HG03460 (cell line): ENCODE measurements at regions not wholly inside any gene's neighbourhood (a gene's known extent, or its start where the extent isn't known, plus 50 kb on each side); places are given as distances from the start of the nearest gene placed in this dataset.
"Not testable (repeated sequence)": the region's sequence is repeated elsewhere in the genome, so short reads cannot be mapped to it uniquely, and the experiment has no call there.

ENCODE experiments used
- ATAC-seq: cut with Tn5 transposase; IDR thresholded peaks from one replicate; pipeline ENCODE4 v1.9.1; 2021; ENCODE audit not compliant: unreplicated experiment

DNA sequence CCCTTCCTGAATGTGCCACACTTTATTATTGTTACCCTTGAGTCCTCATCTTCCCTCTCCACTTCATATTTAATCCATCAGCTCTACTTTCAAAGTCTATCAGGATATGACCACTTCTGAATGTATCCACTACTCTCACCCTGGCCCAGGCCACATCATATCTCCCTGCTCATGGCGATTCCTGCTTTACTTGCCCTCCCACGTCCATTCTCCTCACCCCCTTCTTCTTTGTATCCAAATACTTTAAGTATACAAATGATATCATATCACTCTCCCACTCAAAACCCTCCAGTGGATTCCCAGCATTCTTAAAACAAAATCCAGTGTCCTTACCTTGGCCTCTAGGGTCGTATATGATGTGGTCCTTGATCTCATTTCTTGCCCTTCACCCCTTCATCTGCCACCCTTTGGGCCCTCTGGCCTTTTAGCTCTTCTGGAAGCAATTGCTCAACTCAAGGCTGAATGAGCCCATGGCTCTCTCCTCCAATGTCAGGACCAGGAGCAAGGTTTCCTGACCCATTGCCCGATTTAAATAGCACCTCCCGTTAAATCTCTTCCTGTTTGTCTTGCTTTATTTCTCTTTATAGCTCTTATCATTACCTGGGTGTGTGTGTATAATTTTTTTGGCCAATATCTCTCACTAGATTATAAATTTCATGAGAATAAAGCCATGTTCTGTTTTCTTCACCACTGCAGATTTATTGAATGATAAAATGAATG is 205.9 kb upstream of the ECI2 start:
- no peak for ATAC-seq

DNA sequence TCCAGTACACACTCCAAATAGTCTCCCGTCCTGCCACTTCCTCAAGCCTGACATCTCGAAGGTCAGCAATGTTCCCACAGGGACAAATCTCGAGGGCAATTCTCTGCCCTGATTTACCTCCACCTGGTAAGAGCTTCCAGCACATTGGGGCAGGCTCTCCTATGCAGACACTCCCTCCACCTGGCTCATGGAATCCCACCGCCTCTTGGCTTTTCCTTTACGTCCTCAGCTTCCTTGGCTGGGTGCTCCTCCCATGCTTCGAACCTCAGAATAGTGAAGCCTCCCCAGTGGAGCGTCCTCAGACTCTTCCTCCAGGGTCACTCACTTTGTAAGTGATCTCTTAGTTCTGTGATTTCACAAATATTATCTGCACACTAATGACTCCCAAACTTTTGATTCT is 205.2 kb upstream of the ECI2 start:
- no peak for ATAC-seq

DNA sequence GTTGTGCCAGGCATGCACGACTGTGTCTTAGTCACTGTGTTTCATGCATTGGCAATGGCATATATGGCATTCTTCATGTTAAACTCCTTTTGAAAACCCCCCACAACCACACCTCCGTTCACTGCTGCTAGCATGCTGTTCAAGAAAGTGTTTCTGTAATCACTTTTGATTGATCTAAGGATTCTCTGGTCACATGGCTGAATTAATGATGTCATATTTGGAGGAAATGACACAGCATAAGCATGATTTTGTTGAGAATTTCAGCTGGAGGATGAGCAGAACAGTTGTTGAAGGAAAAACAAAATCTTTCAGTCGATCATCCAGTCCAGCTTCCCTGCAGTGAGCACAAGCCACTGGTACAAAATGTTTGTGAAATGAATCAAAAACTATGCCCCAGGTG is 203.5 kb upstream of the ECI2 start:
- no peak for ATAC-seq

DNA sequence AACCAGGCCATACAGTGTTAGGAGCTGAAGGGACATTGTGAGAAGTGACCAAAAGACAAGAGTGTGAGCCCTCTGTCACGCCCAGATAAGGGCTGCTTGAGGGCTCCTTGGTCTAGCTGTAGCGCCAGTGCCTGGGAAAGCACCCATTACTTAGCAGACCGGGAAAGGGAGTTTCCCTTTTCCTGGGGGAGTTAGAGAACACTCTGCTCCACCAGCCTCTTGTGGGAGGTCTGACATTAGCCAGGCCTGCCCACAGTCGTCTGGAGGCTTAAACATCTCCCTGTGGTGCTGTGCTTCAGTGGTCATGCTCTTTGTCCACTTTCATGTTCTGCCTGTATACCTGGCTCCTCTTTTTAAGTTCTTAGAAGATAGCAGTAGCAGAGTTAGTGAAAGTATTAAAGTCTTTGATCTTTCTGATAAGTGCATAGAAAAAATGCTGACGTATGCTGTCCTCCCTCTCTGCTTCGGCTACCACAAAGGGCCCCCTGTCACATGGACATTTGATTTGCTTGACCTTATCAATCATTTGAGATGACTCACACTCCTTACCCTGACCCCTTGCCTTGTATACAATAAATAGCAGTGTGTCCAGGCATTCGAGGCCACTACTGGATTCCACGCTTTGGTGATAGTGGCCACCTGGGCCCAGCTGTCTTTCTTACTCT is 201.5 kb upstream of the ECI2 start:
- ATAC-seq: no peak

DNA sequence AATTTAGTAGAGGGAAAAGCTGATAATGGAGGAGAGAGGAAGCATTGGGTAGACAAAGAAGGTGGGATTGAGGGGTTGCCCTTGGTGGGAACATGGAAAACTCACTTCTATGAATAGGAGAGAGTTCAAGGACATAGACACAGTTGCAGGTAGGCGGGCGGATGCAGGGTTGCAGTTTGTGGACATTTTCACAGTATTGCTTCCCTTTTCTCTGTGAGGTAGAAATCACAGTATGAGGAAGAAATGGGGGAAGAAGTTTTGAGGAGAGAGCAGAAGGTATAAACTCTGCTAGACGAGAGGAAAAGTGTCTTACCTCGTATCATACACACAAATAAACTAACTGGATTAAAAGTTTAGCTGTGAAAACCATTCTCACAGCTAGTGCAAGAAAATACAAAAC is 200.7 kb upstream of the ECI2 start:
- ATAC-seq: no peak

DNA sequence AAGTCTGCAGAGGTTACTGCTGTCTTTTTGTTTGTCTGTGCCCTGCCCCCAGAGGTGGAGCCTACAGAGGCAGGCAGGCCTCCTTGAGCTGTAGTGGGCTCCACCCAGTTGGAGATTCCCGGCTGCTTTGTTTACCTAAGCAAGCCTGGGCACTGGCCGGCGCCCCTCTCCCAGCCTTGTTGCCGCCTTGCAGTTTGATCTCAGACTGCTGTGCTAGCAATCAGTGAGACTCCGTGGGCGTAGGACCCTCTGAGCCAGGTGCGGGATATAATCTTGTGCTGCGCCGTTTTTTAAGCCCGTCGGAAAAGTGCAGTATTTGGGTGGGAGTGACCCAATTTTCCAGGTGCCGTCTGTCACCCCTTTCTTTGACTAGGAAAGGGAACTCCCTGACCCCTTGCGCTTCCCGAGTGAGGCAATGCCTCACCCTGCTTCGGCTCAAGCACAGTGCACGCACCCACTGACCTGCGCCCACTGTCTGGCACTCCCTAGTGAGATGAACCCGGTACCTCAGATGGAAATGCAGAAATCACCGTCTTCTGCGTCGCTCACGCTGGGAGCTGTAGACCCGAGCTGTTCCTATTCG is 198.9 kb upstream of the ECI2 start:
- not testable (repeated sequence) for ATAC-seq

DNA sequence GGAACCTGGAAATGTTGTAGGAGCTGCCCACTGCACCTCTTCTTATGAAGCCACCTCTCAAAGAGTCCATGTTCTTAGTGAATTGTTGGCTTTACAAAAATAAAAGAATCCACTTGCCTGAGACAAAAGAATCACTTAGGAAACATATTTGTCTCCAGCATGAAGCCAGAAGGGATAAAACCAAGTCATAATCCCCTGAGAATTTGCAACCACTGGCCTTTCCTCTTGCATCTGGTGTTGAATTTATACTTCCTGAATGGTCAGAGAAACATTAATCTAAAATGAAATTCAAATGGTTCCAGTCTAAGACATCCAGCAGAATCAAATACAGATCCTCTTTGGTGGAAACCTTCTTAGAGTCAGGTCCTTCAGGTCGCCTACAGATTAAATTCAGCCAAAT is 192.5 kb upstream of the ECI2 start:
- no peak for ATAC-seq

DNA sequence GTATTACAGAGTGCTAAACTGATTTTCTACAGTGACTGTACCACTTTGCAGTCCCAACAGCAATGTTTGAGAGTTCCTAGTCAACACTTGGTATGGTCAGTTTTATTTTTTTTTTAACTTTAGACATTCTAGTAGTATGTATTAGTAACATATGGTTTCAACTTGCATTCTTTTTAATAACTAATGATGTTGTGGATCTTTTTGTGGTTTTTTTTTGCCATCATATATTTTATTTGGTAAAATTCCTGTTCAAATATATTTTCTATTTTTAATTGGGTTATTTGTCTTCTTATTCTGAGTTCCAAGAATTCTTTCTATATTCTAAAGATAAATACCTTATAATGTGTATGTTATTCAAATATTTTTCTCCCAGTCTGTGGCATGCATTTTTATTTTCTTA is 189.4 kb upstream of the ECI2 start:
- ATAC-seq: no peak

DNA sequence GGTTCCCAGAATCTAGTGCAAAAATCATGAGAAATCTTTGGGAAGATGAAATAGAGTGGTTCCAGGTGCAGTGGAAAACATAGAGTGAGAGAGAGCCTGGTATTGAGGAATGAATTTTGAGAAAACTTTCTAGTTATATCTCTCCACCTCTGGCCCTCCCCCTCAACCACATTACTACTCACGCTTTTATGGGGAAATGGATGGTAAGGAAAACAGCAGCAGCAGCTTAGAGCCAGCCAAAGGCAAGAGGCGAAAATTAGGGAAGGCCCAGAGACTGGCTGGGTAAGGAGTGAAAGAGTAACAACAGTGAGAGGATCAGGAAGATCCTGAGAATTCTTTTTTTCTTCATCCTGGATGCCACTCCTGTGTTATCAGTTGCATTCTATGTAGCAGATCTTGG is 187.9 kb upstream of the ECI2 start:
- no peak for ATAC-seq

DNA sequence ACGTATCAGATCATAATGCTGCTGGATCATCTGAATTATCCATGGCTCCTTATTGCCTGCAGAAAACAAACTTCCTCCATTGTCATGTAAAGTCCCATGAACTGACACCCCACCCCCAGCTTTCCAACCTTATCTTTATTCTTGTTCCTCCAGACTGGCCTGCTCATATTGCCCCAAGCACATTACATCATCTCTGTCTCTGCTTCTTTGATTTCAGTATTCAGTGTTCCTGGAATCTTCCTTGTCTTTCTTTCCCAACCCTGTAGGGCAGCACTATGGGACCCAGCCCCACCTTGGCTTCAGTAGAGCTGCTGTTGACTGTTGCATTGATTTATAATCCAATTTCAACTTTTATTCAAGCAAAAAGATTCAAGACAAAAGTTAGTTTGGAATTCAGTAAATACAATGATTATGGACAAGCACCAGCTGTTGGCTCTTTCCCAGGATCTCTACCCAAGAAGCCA is 187.5 kb upstream of the ECI2 start:
- ATAC-seq: no peak

DNA sequence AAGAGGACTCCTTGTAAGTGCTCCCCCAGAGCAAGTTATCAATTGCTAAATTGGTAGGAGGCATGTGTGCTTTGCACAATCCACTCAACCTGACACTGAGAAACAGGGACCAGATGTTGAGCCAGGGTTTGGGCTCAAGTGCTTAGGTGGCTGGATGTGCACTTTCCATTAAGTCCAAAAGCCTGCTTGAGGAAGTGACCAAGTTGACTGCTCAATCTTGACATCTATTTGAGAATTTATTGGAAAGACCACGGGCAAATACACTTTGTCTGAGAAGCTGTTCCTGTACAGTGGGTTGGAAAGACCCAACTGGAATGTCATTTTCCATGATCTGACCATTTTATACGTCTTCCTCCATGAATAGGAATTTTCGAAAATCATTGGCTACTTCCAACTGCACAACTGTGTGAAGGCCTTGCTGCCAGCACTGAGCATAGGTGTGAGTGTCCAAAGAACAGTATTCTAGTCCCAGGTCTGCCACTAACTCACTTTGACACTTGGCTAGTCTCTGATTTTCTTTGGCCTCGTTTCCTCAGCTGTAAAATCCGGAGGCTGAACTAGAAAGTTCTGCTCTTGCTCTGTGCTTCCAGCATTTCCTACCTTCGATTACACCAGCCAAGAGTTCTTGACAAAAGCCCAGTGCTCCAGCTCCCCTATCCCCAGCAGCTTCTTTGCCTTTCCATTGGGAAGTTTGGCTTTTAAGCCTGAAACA is 186.9 kb upstream of the ECI2 start:
- no peak for ATAC-seq

DNA sequence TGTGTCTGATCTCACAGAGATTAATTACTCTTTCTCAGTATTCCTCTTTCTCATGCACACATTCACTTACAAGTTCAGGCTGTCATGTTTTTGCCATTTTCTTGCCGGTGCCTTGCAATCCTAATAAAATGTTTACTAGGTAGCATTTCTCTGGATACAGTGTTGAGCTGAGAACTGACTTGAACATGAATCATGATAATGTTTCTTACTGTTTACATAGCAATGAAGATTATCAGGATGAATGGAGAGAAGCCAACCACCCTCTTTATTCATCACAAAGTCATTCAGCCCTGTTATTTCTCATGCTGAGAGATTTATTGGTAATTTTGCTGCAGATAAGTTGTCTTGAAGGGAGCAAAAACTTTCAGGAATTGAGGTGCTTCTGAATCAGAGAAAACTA is 185.5 kb upstream of the ECI2 start:
- no peak for ATAC-seq

DNA sequence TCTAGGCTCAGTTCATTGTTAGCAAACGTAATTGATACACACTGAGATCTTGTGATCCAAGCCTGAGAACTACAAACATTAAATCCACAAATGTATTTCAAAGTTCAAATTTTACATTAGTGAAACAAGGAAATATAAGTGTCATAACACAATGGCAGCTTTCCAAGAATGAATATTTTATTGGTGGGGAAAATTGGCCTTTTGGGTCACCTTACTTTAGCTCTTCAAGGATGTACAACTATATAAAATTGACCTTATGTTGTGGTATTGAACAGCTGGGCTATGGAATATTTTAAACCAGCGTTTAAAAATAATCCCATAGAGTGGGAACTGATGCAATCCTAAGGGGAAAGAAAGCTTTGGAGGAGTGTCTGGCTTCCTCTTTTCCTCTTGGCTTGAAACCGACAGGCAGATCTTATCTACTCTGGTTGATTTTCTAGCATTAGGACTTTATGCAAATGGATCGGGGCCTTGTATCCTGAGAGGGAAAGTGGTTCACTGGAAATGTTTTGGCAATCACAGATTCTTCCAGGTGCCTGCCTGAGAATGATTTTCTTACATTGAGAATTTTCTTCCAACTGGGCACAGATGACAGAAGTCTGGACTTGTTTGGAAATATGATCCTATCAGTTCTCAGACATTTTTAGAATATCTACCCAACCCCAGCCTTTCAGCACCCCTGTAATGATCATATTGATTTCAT is 184.8 kb upstream of the ECI2 start:
- no peak for ATAC-seq

DNA sequence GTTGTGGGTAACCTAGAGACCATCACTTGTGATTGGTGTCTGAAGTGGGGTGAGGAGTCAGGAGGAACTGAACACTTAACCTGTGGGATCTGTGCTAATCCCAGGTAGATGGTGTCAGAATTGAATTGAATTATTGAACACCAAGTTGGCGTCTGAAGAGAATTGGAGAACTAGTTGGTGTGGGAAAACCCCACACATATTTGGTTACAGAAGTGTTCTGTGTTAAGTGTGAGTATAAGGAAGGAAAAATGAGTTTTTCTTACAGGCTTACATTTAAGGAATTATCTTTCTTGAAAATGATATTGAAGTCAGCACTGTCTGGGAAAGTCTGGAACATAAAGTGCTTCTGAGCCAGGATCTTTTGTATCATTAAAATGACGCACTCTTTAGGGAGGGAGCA is 182.9 kb upstream of the ECI2 start:
- ATAC-seq: no peak

DNA sequence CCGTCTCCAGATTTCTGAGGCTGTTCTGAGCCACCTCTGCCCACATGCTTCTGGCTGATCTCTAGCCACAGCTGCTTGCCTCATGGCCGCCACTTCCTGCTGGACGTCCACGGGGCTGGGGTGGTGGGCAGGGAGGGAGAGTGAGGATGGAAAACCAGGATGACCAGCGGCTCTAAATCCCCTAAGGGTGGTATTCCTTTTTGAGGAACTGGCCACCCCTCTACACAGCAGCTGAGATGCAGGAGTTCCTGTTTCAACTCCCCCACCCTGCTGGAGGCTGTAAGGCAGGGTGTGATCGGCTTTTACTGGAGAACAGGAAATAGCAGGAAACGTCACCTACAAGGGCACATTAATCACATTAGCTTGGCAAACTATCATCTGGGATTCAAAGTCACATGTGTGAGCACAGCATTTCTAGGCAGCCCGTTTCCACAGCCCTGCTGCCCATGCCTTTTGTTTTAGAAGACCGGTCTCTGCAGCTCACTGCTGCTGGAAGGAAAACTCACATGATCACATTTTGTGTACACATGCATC is 181.6 kb upstream of the ECI2 start:
- no peak for ATAC-seq

DNA sequence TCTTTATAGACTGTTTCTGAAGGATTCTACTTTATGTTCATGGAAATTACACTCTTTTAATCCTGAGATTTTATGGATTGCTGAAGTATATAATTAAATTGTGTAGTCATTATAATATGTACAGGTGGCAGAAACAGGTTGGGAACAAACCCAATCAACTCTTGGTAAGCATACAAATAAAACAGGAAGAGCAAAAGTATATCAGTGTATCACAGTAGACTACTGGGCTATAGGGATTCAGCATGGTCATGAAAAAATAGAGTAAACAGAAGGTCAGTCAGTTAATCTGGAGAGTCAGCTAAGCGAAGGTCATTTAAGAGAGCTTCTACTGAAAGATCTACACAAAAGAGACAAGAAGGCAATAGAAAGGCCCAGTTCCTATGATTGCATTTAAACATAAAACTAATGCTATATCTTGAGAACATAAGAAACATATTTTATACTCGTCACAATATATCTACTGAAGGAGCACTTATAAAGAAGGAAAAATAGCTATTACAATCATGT is 178.9 kb upstream of the ECI2 start:
- no peak for ATAC-seq

DNA sequence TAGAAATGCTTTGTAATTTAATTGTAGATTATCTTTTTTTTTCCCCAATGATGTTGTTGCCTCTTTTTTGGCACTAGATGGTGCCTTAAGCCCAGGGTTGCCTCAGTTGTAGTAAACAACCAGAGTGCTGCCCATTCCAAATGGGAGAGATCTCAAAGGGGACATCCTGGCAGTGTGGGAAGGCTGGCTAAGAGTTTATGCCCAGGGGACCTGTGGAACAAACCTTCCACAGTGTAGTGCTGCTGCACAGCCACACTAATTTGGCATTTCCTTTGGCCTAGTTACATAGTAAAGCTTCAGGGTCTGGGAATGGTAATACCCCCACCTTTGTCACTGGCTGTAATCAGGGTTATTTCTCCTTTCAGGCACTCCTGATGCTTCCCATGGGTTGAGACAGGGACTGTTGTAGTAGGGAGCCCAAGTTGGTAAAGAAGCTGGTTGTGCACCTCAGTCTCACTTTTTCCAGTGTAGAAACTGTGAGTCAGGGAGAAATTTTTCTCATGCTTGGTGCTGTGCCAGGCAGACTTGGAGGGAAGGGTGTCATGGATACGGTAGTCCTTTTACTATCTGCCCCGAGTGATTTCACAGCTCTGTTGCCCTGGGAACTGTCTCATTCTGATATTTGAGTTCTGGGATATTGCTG is 177.8 kb upstream of the ECI2 start:
- no peak for ATAC-seq

DNA sequence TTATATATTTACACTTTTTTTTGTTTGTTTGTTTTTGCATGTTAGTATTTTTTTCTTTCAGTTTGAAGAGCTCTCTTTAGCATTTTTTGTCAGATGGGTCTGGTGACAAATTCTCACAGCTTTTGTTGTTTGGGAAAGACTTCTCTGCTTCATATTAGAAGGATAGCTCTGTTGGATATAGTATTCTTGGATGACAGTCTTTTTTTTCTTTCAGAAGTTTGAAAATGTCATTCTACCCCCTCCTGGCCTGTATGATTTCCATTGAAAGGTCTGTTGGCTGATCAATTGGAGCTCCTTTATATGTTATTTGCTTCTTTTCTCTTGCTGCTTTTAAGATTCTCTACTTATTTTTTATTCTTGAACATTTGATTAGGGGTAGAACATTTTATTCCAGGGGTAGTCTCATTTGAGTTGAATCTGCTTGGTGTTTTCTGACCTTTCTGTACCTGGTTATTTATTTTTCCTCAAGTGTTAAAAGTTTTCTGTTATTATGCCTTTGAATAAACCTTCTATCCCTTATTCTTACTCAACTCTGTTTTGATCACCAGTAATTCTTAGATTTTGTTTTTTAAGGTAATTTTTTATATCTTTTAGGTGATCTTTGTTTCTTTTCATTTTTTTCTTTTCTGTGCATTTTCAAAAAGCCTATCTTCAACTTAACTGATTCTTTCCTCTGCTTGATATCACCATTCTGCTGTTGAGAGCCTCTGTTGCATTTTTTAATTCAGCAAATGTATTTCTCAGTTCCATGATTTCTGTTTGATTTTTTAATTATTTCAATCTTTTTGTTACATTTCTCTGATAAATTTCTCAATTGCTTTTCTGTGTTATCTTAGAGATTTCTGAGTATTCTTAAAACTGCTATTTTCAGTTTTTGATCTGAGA is 176.8 kb upstream of the ECI2 start:
- ATAC-seq: no peak

DNA sequence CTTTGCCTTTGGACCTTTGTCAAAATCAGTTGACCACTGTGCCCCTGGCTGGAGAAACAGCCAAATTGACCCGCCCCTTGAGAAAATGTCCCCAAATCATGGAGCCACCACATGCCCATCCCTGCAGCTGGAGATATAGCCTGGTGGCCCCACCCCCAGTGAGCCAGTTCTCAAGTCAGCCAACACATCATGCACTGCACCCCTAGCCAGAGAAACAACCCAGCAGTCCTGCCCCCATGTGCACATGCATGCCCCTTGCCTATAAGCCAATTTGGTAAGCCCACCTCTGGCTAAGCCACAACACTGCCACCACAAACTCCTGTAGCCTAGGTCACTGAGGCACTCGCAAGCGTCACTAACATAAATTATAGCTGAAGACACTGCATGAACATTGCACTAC is 174.2 kb upstream of the ECI2 start:
- no peak for ATAC-seq
